ENCODE measurements at regions not wholly inside any gene's neighbourhood (a gene's known extent, or its start where the extent isn't known, plus 50 kb on each side); places are given as distances from the start of the nearest gene placed in this dataset.

- TF ChIP-seq CTCF (IDR thresholded peaks at IDR 0.05), result no peak
- no peak for TF ChIP-seq POLR2A (IDR thresholded peaks at IDR 0.05)
- TF ChIP-seq POLR2AphosphoS5 (IDR thresholded peaks at IDR 0.05), result no peak
These were observed 509.2 kb upstream of the GRM7 start for GRCh38 chr3:6351752-6352151.
